SK-N-SH (cell line): ENCODE measurements at regions not wholly inside any gene's neighbourhood (a gene's known extent, or its start where the extent isn't known, plus 50 kb on each side); places are given as distances from the start of the nearest gene placed in this dataset.

ENCODE experiments used
- CTCF ChIA-PET: fragments of 300-600, 350-600 bp; formaldehyde crosslinking; extraction: SDS; loops from one replicate; lab custom pipeline; 2021; lab: Yijun Ruan, JAX
- POLR2A ChIA-PET: fragments of 350-600 bp; sonication (Branson Sonifier 250); formaldehyde crosslinking; extraction: SDS; loops from one replicate; lab custom pipeline; 2020; ENCODE audit warnings: antibody characterized with exemption, inconsistent platforms; lab: Yijun Ruan, JAX
- DNase-seq: peaks from one replicate; pipeline ENCODE4 v3.0.0; 2012
- H2AFZ ChIP-seq: fragments of 200-600 bp; sonication (generic); 2 replicates; pipeline ENCODE4 v1.8.1; 2016; ENCODE audit warnings: antibody characterized with exemption, mild to moderate bottlenecking, low read depth
- H3F3A ChIP-seq: fragments of 200-600 bp; sonication (generic); replicated peaks from 2 replicates; pipeline ENCODE3; 2016; ENCODE audit warnings: antibody characterized with exemption, mild to moderate bottlenecking; ENCODE audit not compliant: insufficient read depth
- H3K27ac ChIP-seq, 2 experiments: fragments of 200-500 bp in 1 of 2; fragments of 200-600 bp in 1 of 2; sonication (Bioruptor generic) in 1 of 2; sonication (generic), shearing (Covaris generic) in 1 of 2; 2 replicates each; pipeline versions ENCODE4 v1.5.1 to v1.6.1; 2014 to 2016; ENCODE audit warnings: low read depth in 2 of 2, inconsistent platforms in 1 of 2, low read length in 1 of 2, mild to moderate bottlenecking in 1 of 2, mixed read lengths in 1 of 2
- H3K27me3 ChIP-seq: fragments of 200-600 bp; sonication (generic), shearing (Covaris generic); 2 replicates; pipeline ENCODE4 v1.6.1; 2016; ENCODE audit warnings: mixed run types; ENCODE audit not compliant: insufficient read depth
- H3K36me3 ChIP-seq, 2 experiments: fragments of 200-500 bp in 1 of 2; fragments of 200-600 bp in 1 of 2; sonication (Bioruptor generic) in 1 of 2; sonication (generic) in 1 of 2; replicated peaks in 1 of 2; 2 replicates each; pipeline versions ENCODE3 to v1.5.1; 2014 to 2016; ENCODE audit warnings: low read length in 1 of 2, mild to moderate bottlenecking in 1 of 2; ENCODE audit not compliant: insufficient read depth in 2 of 2, control insufficient read depth in 1 of 2
- H3K4me1 ChIP-seq, 2 experiments: fragments of 200-500 bp in 1 of 2; fragments of 200-600 bp in 1 of 2; sonication (Bioruptor generic) in 1 of 2; sonication (generic), shearing (Covaris generic) in 1 of 2; 2 replicates each; pipeline versions ENCODE4 v1.5.1 to v1.6.1; 2014 to 2016; ENCODE audit warnings: low read depth in 1 of 2, low read length in 1 of 2, mixed run types in 1 of 2; ENCODE audit not compliant: insufficient read depth in 2 of 2, control insufficient read depth in 1 of 2
- H3K4me2 ChIP-seq: fragments of 200-600 bp; sonication (generic), shearing (Covaris generic); 2 replicates; pipeline ENCODE4 v1.6.1; 2017; ENCODE audit warnings: mixed run types
- H3K4me3 ChIP-seq, 2 experiments: fragments of 200-500 bp in 1 of 2; fragments of 200-600 bp in 1 of 2; sonication (Bioruptor generic) in 1 of 2; sonication (generic), shearing (Covaris generic) in 1 of 2; 2 replicates each; pipeline versions ENCODE4 v1.5.1 to v1.8.1; 2014 to 2016; ENCODE audit warnings: low read depth in 2 of 2, inconsistent platforms in 1 of 2, low read length in 1 of 2, mild to moderate bottlenecking in 1 of 2, mixed read lengths in 1 of 2, moderate library complexity in 1 of 2
- H3K79me2 ChIP-seq: fragments of 200-600 bp; sonication (generic); 2 replicates; pipeline ENCODE4 v1.8.1; 2017; ENCODE audit warnings: mild to moderate bottlenecking; ENCODE audit not compliant: insufficient read depth
- H3K9ac ChIP-seq: fragments of 200-600 bp; sonication (generic); 2 replicates; pipeline ENCODE4 v1.6.1; 2017; ENCODE audit warnings: mixed run types
- H3K9me2 ChIP-seq: fragments of 200-600 bp; sonication (generic); 2 replicates; pipeline ENCODE4 v1.6.1; 2017; ENCODE audit warnings: mixed run types
- H3K9me3 ChIP-seq: fragments of 200-600 bp; sonication (generic); 2 replicates; pipeline ENCODE4 v1.6.1; 2017; ENCODE audit warnings: mixed run types, mild to moderate bottlenecking, moderate library complexity
- H4K20me1 ChIP-seq: fragments of 200-600 bp; sonication (generic); 2 replicates; pipeline ENCODE4 v1.6.1; 2017; ENCODE audit warnings: mild to moderate bottlenecking, mixed run types; ENCODE audit not compliant: insufficient read depth
- FOSL2 ChIP-seq: IDR thresholded peaks from 2 replicates; pipeline ENCODE4 v1.4.0; 2012; ENCODE audit warnings: low read depth, mild to moderate bottlenecking, moderate library complexity, borderline replicate concordance
- MXI1 ChIP-seq: IDR thresholded peaks from 2 replicates; pipeline ENCODE4 v1.6.1; 2012; ENCODE audit warnings: mild to moderate bottlenecking, low read depth, low read length, improper control_type of control experiment
- RCOR1 ChIP-seq: fragments of 150-350 bp; IDR thresholded peaks from 2 replicates; pipeline ENCODE4 v1.6.1; 2017; ENCODE audit warnings: antibody characterized with exemption, low read length
- SIN3A ChIP-seq: IDR thresholded peaks from 2 replicates; pipeline ENCODE4 v1.6.1; 2012; ENCODE audit warnings: low read depth, mild to moderate bottlenecking, low read length, moderate library complexity, borderline replicate concordance
- SMC3 ChIP-seq: IDR thresholded peaks from 2 replicates; pipeline ENCODE4 v1.6.1; 2012; ENCODE audit warnings: low read depth, low read length, improper control_type of control experiment
- WGBS: methylation state at CpG from one replicate; pipeline ENCODE4 v1.1.6; 2017; ENCODE audit warnings: low lambda C conversion rate; 5-methylcytosine and 5-hydroxymethylcytosine counted together
- TF ChIP-seq, protein P1 (sequence below): IDR thresholded peaks from 2 replicates; pipeline ENCODE4 v1.6.1; 2012; ENCODE audit warnings: mild to moderate bottlenecking, low read depth, low read length, moderate library complexity
- TF ChIP-seq, protein P2 (sequence below): fragments of 200-600 bp; sonication (generic); IDR thresholded peaks from 2 replicates; pipeline ENCODE4 v1.6.1; 2017; ENCODE audit warnings: antibody characterized with exemption, mild to moderate bottlenecking, moderate library complexity
- TF ChIP-seq, protein P3 (sequence below): IDR thresholded peaks from 2 replicates; pipeline ENCODE4; 2012

DNA sequence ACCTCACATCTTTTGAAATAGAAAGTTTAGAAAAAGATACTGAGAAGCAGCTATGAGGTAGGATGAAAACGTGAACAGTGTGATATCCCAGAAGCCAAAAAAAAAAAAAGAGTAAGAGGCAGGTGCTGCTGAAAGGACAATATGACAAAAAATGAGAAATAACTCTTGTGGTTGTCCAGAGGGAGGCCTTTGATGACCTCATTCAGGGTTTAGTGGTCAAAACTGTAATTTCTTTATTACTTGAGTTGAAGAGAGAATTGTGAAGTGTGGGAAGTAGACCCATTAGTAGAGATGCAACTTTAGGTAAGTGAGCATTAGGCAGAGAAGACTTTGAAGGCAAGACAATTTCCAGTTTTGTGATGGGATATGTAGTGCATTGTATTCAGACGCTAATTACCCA, 1306.3 kb upstream of the ACO1 start:
- no peak for DNase-seq
- H3K4me1 ChIP-seq, result no peaks in the 10 kb centered on the region
- no peaks in the 10 kb centered on the region for H3K79me2 ChIP-seq
- no peaks in the 10 kb centered on the region for H3F3A ChIP-seq
- H3K4me3 ChIP-seq, result no peak overlapping the region
- 51% methylated on average over 2 of the region's 2 CpGs for WGBS
- H3K4me2 ChIP-seq, result no peak overlapping the region
- POLR2A ChIA-PET, result no interaction called here
- TF ChIP-seq SIN3A (no peak), MXI1 (no peak), RCOR1 (no peak), SMC3 (no peak)
- TF ChIP-seq, protein P1, sequence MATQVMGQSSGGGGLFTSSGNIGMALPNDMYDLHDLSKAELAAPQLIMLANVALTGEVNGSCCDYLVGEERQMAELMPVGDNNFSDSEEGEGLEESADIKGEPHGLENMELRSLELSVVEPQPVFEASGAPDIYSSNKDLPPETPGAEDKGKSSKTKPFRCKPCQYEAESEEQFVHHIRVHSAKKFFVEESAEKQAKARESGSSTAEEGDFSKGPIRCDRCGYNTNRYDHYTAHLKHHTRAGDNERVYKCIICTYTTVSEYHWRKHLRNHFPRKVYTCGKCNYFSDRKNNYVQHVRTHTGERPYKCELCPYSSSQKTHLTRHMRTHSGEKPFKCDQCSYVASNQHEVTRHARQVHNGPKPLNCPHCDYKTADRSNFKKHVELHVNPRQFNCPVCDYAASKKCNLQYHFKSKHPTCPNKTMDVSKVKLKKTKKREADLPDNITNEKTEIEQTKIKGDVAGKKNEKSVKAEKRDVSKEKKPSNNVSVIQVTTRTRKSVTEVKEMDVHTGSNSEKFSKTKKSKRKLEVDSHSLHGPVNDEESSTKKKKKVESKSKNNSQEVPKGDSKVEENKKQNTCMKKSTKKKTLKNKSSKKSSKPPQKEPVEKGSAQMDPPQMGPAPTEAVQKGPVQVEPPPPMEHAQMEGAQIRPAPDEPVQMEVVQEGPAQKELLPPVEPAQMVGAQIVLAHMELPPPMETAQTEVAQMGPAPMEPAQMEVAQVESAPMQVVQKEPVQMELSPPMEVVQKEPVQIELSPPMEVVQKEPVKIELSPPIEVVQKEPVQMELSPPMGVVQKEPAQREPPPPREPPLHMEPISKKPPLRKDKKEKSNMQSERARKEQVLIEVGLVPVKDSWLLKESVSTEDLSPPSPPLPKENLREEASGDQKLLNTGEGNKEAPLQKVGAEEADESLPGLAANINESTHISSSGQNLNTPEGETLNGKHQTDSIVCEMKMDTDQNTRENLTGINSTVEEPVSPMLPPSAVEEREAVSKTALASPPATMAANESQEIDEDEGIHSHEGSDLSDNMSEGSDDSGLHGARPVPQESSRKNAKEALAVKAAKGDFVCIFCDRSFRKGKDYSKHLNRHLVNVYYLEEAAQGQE, result no peak
- TF ChIP-seq, protein P2, sequence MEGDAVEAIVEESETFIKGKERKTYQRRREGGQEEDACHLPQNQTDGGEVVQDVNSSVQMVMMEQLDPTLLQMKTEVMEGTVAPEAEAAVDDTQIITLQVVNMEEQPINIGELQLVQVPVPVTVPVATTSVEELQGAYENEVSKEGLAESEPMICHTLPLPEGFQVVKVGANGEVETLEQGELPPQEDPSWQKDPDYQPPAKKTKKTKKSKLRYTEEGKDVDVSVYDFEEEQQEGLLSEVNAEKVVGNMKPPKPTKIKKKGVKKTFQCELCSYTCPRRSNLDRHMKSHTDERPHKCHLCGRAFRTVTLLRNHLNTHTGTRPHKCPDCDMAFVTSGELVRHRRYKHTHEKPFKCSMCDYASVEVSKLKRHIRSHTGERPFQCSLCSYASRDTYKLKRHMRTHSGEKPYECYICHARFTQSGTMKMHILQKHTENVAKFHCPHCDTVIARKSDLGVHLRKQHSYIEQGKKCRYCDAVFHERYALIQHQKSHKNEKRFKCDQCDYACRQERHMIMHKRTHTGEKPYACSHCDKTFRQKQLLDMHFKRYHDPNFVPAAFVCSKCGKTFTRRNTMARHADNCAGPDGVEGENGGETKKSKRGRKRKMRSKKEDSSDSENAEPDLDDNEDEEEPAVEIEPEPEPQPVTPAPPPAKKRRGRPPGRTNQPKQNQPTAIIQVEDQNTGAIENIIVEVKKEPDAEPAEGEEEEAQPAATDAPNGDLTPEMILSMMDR, result no peak
- TF ChIP-seq, protein P3, sequence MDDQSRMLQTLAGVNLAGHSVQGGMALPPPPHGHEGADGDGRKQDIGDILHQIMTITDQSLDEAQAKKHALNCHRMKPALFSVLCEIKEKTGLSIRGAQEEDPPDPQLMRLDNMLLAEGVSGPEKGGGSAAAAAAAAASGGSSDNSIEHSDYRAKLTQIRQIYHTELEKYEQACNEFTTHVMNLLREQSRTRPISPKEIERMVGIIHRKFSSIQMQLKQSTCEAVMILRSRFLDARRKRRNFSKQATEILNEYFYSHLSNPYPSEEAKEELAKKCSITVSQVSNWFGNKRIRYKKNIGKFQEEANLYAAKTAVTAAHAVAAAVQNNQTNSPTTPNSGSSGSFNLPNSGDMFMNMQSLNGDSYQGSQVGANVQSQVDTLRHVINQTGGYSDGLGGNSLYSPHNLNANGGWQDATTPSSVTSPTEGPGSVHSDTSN, result no peak
- no peaks in the 10 kb centered on the region for H3K9me2 ChIP-seq
- CTCF ChIA-PET, result no interaction called here
- no peaks in the 10 kb centered on the region for H4K20me1 ChIP-seq
- H2AFZ ChIP-seq, result no peak overlapping the region
- no peaks in the 10 kb centered on the region for H3K36me3 ChIP-seq
- H3K27ac ChIP-seq, result no peak overlapping the region
- H3K9me3 ChIP-seq, result no peaks in the 10 kb centered on the region
- H3K27me3 ChIP-seq, result no peaks in the 10 kb centered on the region
- H3K9ac ChIP-seq, result no peak overlapping the region

DNA sequence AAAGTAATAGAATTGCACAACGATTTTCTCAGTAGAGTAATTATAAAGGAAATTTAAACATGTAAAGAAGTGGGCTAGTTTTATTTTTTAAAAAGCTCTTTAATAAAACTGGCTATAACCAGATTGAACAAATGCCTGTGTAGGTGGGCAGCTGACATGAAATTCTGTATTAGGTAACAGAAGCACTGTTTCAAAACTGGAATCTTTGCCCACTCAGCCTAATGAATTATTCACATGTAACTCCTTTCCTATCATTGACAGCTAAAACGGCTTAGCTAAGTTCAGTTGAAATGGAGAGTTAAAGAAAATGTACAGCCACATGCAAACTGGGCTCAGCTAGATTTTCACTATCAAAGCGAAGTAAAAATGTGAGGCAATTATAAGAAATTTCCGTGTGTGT, 1300.1 kb upstream of the ACO1 start:
- no peaks in the 10 kb centered on the region for H3K27me3 ChIP-seq
- no peak overlapping the region for H3K9ac ChIP-seq
- no peaks in the 10 kb centered on the region for H3F3A ChIP-seq
- H3K79me2 ChIP-seq, result no peaks in the 10 kb centered on the region
- no peaks in the 10 kb centered on the region for H3K36me3 ChIP-seq
- no peak overlapping the region for H3K4me3 ChIP-seq
- H2AFZ ChIP-seq, result no peak overlapping the region
- no peak for DNase-seq
- no peak overlapping the region for H3K27ac ChIP-seq
- no peak overlapping the region for H3K4me2 ChIP-seq
- ChIA-PET CTCF (interaction anchor here (1.2 kb wide), 1 partner anchor 9 kb away, joined by 4 read pairs; no protein-coding TSS in a partner anchor), POLR2A (no interaction called here)
- no peaks in the 10 kb centered on the region for H4K20me1 ChIP-seq
- TF ChIP-seq FOSL2, result no peak
- TF ChIP-seq, protein P1, result no peak
- TF ChIP-seq, protein P2, result no peak
- 46% methylated on average over 4 of the region's 4 CpGs for WGBS
- H3K9me3 ChIP-seq, result no peaks in the 10 kb centered on the region
- no peaks in the 10 kb centered on the region for H3K9me2 ChIP-seq
- no peaks in the 10 kb centered on the region for H3K4me1 ChIP-seq
